ENCODE measurements at regions not wholly inside any gene's neighbourhood (a gene's known extent, or its start where the extent isn't known, plus 50 kb on each side); places are given as distances from the start of the nearest gene placed in this dataset.

GRCh38 chr6:168223755-168224154 is 95.8 kb downstream of the DACT2 start:
- no peaks in the 10 kb centered on the region for H3K36me3 Mint-ChIP-seq (ENCODE audit: unreplicated experiment)
- peaks cover 1% of the 10 kb centered on the region for H3K27me3 Mint-ChIP-seq (ENCODE audit: unreplicated experiment)
- DNase-seq = no peak
- no peak for TF ChIP-seq CTCF (IDR thresholded peaks at IDR 0.05; ENCODE audit: partially characterized antibody, unreplicated experiment)
- no peaks in the 10 kb centered on the region for H3K9me3 Mint-ChIP-seq (ENCODE audit: unreplicated experiment)
- no peak overlapping the region for H3K27ac Mint-ChIP-seq (ENCODE audit: unreplicated experiment)
- H3K4me3 Mint-ChIP-seq (ENCODE audit: unreplicated experiment) = no peak overlapping the region
- H3K4me1 Mint-ChIP-seq (ENCODE audit: low read depth, unreplicated experiment) = no peaks in the 10 kb centered on the region

GRCh38 chr6:168223150-168223549 is 96.4 kb downstream of the DACT2 start:
- TF ChIP-seq CTCF (IDR thresholded peaks at IDR 0.05; ENCODE audit: partially characterized antibody, unreplicated experiment) = no peak
- no peak for DNase-seq
- no peaks in the 10 kb centered on the region for H3K36me3 Mint-ChIP-seq (ENCODE audit: unreplicated experiment)
- no peak overlapping the region for H3K27ac Mint-ChIP-seq (ENCODE audit: unreplicated experiment)
- H3K9me3 Mint-ChIP-seq (ENCODE audit: unreplicated experiment) = no peaks in the 10 kb centered on the region
- H3K4me3 Mint-ChIP-seq (ENCODE audit: unreplicated experiment) = no peak overlapping the region
- H3K27me3 Mint-ChIP-seq (ENCODE audit: unreplicated experiment) = peaks cover 1% of the 10 kb centered on the region
- H3K4me1 Mint-ChIP-seq (ENCODE audit: low read depth, unreplicated experiment) = no peaks in the 10 kb centered on the region

- no peaks in the 10 kb centered on the region for H3K36me3 Mint-ChIP-seq (ENCODE audit: unreplicated experiment)
- no peak for DNase-seq
- no peak overlapping the region for H3K27ac Mint-ChIP-seq (ENCODE audit: unreplicated experiment)
- no peaks in the 10 kb centered on the region for H3K4me1 Mint-ChIP-seq (ENCODE audit: low read depth, unreplicated experiment)
- peaks cover 6% of the 10 kb centered on the region for H3K27me3 Mint-ChIP-seq (ENCODE audit: unreplicated experiment)
- no peak overlapping the region for H3K4me3 Mint-ChIP-seq (ENCODE audit: unreplicated experiment)
- no peaks in the 10 kb centered on the region for H3K9me3 Mint-ChIP-seq (ENCODE audit: unreplicated experiment)
- TF ChIP-seq CTCF (IDR thresholded peaks at IDR 0.05; ENCODE audit: partially characterized antibody, unreplicated experiment) = no peak
Measured at GRCh38 chr6:168222115-168223043, 97.2 kb downstream of the DACT2 start.

- H3K27me3 Mint-ChIP-seq (ENCODE audit: unreplicated experiment) = peaks cover 8% of the 10 kb centered on the region
- H3K4me3 Mint-ChIP-seq (ENCODE audit: unreplicated experiment) = no peak overlapping the region
- no peak overlapping the region for H3K27ac Mint-ChIP-seq (ENCODE audit: unreplicated experiment)
- H3K36me3 Mint-ChIP-seq (ENCODE audit: unreplicated experiment) = no peaks in the 10 kb centered on the region
- no peaks in the 10 kb centered on the region for H3K9me3 Mint-ChIP-seq (ENCODE audit: unreplicated experiment)
- H3K4me1 Mint-ChIP-seq (ENCODE audit: low read depth, unreplicated experiment) = no peaks in the 10 kb centered on the region
- DNase-seq = no peak
- TF ChIP-seq CTCF (IDR thresholded peaks at IDR 0.05; ENCODE audit: partially characterized antibody, unreplicated experiment) = no peak
Measured at GRCh38 chr6:168221497-168222079, 98.0 kb downstream of the DACT2 start.

GRCh38 chr6:168221000-168221399 is 98.6 kb downstream of the DACT2 start:
- H3K27ac Mint-ChIP-seq (ENCODE audit: unreplicated experiment) = no peak overlapping the region
- H3K36me3 Mint-ChIP-seq (ENCODE audit: unreplicated experiment) = no peaks in the 10 kb centered on the region
- DNase-seq = no peak
- H3K27me3 Mint-ChIP-seq (ENCODE audit: unreplicated experiment) = peaks cover 8% of the 10 kb centered on the region
- TF ChIP-seq CTCF (IDR thresholded peaks at IDR 0.05; ENCODE audit: partially characterized antibody, unreplicated experiment) = no peak
- H3K4me1 Mint-ChIP-seq (ENCODE audit: low read depth, unreplicated experiment) = peaks cover 3% of the 10 kb centered on the region
- H3K4me3 Mint-ChIP-seq (ENCODE audit: unreplicated experiment) = no peak overlapping the region
- H3K9me3 Mint-ChIP-seq (ENCODE audit: unreplicated experiment) = no peaks in the 10 kb centered on the region

Data from glutamatergic neuron (in vitro differentiated cells).